ENCODE measurements at regions not wholly inside any gene's neighbourhood (a gene's known extent, or its start where the extent isn't known, plus 50 kb on each side); places are given as distances from the start of the nearest gene placed in this dataset.

GRCh38 chr19:16026131-16026530 is 50.2 kb upstream of the TPM4 start:
- TF ChIP-seq HDAC6 (IDR thresholded peaks at IDR 0.05; ENCODE audit: low read depth, low read length) (no peak), POLR3G (IDR thresholded peaks at IDR 0.05; ENCODE audit: extremely low read depth, insufficient read length, insufficient replicate concordance) (no peak), HMGXB4 (CRISPR knock-in tag; IDR thresholded peaks at IDR 0.05) (no peak), HES1 (IDR thresholded peaks at IDR 0.05; ENCODE audit: low read depth) (no peak), CTCF (IDR thresholded peaks at IDR 0.05 in 2 of 3, conservative IDR thresholded peaks at IDR 0.05 in 1 of 3; ENCODE audit: insufficient read depth in 2 of 3, low read depth in 1 of 3, low read length in 3 of 3) (no peak), SMC3 (conservative IDR thresholded peaks at IDR 0.05; ENCODE audit: insufficient read depth, low read depth, low read length) (no peak), SNRNP70 (optimal IDR thresholded peaks at IDR 0.05; ENCODE audit: low read depth, low read length) (no peak), MLX (CRISPR knock-in tag; conservative IDR thresholded peaks at IDR 0.05) (no peak), TCF7L2 (IDR thresholded peaks at IDR 0.05; ENCODE audit: low read depth, low read length) (no peak), DMBX1 (CRISPR knock-in tag; IDR thresholded peaks at IDR 0.05; ENCODE audit: borderline replicate concordance) (no peak), MITF (IDR thresholded peaks at IDR 0.05) (no peak), MYBL2 (IDR thresholded peaks at IDR 0.05; ENCODE audit: low read depth) (no peak), MYBL2 (CRISPR knock-in tag; IDR thresholded peaks at IDR 0.05; ENCODE audit: borderline replicate concordance) (no peak)
